ENCODE measurements at regions not wholly inside any gene's neighbourhood (a gene's known extent, or its start where the extent isn't known, plus 50 kb on each side); places are given as distances from the start of the nearest gene placed in this dataset.

DNA sequence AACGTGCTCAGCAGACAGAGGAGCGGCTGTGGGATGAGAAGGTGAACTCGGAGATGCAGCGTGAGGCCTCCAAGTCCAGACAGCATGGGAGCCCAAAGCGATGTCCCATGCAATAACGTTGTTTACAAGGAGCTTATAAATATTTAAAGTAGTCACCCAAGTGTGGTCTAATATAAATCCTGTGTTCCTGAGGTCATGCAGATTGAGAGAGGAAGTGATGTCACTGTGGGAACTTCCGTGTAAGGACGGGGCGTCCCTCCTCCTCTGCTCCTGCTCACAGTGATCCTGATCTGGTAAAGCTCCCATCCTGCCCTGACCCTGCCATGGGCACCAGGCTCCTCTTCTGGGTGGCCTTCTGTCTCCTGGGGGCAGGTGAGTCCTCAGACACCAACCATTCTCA, 94.7 kb upstream of the PRSS58 start:
- Histone ChIP-seq H3K4me3 (no peak overlapping the region), H3K27ac (no peak overlapping the region), H3K9me3 (no peaks in the 10 kb centered on the region), H3K4me1 (no peaks in the 10 kb centered on the region), H3K36me3 (no peaks in the 10 kb centered on the region), H3K27me3 (no peaks in the 10 kb centered on the region)
- TF ChIP-seq, protein P1, sequence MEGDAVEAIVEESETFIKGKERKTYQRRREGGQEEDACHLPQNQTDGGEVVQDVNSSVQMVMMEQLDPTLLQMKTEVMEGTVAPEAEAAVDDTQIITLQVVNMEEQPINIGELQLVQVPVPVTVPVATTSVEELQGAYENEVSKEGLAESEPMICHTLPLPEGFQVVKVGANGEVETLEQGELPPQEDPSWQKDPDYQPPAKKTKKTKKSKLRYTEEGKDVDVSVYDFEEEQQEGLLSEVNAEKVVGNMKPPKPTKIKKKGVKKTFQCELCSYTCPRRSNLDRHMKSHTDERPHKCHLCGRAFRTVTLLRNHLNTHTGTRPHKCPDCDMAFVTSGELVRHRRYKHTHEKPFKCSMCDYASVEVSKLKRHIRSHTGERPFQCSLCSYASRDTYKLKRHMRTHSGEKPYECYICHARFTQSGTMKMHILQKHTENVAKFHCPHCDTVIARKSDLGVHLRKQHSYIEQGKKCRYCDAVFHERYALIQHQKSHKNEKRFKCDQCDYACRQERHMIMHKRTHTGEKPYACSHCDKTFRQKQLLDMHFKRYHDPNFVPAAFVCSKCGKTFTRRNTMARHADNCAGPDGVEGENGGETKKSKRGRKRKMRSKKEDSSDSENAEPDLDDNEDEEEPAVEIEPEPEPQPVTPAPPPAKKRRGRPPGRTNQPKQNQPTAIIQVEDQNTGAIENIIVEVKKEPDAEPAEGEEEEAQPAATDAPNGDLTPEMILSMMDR (IDR thresholded peaks at IDR 0.05): no peak
- TF ChIP-seq POLR2A (IDR thresholded peaks at IDR 0.05): no peak
- intact Hi-C loops (cut with DNase I; ENCODE audit: low total_unique reads): no loop called here
- no peak for DNase-seq

DNA sequence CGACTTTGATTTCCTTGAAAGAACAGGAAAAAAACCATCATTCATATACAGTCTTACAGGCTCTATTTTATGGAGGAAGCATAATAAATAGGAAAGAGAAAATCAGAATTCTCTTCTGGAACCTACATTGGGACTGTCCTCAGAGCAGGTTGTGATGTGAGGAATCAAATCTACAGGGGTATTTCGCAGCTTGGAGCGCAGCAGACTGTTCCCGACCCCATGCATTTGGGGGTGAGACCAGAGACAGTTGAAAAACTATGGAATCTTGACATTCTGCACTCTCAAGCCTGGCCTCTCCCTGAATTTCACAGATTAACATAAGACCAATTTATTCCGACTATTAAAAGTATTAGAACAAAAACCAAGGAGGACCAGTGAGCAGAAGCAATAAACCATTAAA, 93.3 kb upstream of the PRSS58 start:
- no peak for DNase-seq
- Histone ChIP-seq H3K4me1 (no peaks in the 10 kb centered on the region), H3K36me3 (no peaks in the 10 kb centered on the region), H3K27me3 (no peaks in the 10 kb centered on the region), H3K27ac (no peak overlapping the region), H3K4me3 (no peak overlapping the region), H3K9me3 (no peaks in the 10 kb centered on the region)
- intact Hi-C loops (cut with DNase I; ENCODE audit: low total_unique reads): no loop called here
- TF ChIP-seq POLR2A (IDR thresholded peaks at IDR 0.05): no peak
- TF ChIP-seq, protein P1 (IDR thresholded peaks at IDR 0.05): no peak

GRCh38 chr7:142349670-142350405, 92.0 kb upstream of the PRSS58 start:
- no peak for DNase-seq
- H3K4me1 ChIP-seq: no peaks in the 10 kb centered on the region
- H3K9me3 ChIP-seq: no peaks in the 10 kb centered on the region
- H3K36me3 ChIP-seq: no peaks in the 10 kb centered on the region
- H3K27me3 ChIP-seq: no peaks in the 10 kb centered on the region
- H3K4me3 ChIP-seq: no peak overlapping the region
- intact Hi-C loops (cut with DNase I; ENCODE audit: low total_unique reads): no loop called here
- H3K27ac ChIP-seq: no peak overlapping the region
- TF ChIP-seq, protein P1 (IDR thresholded peaks at IDR 0.05): no peak
- no peak for TF ChIP-seq POLR2A (IDR thresholded peaks at IDR 0.05)

DNA sequence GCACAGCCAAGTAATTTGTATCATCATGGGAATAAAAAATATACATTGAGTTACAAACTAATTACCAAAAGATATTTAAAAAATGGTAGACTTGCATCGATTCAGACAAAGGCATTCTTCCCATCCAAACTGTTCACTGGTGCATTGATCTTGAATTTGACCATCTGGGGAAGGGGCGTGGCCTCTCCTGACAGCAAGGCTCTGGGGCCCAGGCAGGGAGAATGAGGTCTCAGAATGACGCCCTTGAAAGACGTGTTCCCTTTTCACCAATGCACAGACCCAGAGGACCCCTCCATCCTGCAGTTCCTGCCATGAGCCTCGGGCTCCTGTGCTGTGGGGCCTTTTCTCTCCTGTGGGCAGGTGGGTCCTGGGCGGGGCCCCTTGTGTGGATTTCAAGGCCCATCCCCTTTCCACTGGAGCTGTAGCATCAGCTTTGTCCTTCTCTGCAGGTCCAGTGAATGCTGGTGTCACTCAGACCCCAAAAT, 91.1 kb upstream of the PRSS58 start:
- no peaks in the 10 kb centered on the region for H3K27me3 ChIP-seq
- no peaks in the 10 kb centered on the region for H3K9me3 ChIP-seq
- no peaks in the 10 kb centered on the region for H3K4me1 ChIP-seq
- no peak overlapping the region for H3K4me3 ChIP-seq
- no peak for DNase-seq
- TF ChIP-seq POLR2A (IDR thresholded peaks at IDR 0.05): no peak
- TF ChIP-seq, protein P1 (IDR thresholded peaks at IDR 0.05): no peak
- H3K36me3 ChIP-seq: no peaks in the 10 kb centered on the region
- intact Hi-C loops (cut with DNase I; ENCODE audit: low total_unique reads): no loop called here
- H3K27ac ChIP-seq: no peak overlapping the region

GRCh38 chr7:142348100-142348499, 90.2 kb upstream of the PRSS58 start:
- Histone ChIP-seq H3K27me3 (no peaks in the 10 kb centered on the region), H3K27ac (no peak overlapping the region), H3K4me1 (no peaks in the 10 kb centered on the region), H3K4me3 (no peak overlapping the region), H3K9me3 (no peaks in the 10 kb centered on the region), H3K36me3 (no peaks in the 10 kb centered on the region)
- TF ChIP-seq POLR2A (IDR thresholded peaks at IDR 0.05): no peak
- TF ChIP-seq, protein P1 (IDR thresholded peaks at IDR 0.05): no peak
- no peak for DNase-seq
- intact Hi-C loops (cut with DNase I; ENCODE audit: low total_unique reads): no loop called here
